ENCODE measurements at regions not wholly inside any gene's neighbourhood (a gene's known extent, or its start where the extent isn't known, plus 50 kb on each side); places are given as distances from the start of the nearest gene placed in this dataset.

DNA sequence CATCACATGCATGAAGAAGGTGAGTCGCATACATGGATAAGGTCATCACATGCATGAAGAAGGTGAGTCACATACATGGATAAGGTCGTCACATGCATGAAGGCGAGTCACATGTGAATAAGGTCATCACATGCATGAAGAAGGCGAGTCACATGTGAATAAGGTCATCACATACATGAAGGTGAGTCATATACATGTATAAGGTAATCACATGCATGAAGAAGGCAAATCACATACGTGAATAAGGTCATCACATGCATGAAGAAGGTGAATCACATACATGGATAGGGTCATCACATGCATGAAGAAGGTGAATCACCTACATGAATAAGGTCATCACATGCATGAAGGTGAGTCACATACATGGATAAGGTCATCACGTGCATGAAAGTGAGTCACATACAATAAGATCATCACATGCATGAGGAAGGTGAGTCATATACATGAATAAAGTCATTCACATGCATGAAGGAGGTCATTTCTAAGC is 105.1 kb upstream of the SDK2 start:
- 68 to 80% methylated on average over 6 of the region's 6 CpGs for WGBS, 2 donors (ENCODE audit: low coverage in 1 of 2)
- in situ Hi-C loops (cut with MboI; ENCODE audit: low pct_ligation_motif_present in 1 of 4, low pct_unique_long_range_greater_than_20kb in 1 of 4, low sequenced_read_pairs in 3 of 4) (no loop called here), intact Hi-C loops (cut with DNase I; ENCODE audit: low total_unique reads) (no loop called here)
- no peak overlapping the region for H3K4me3 ChIP-seq
- no peak overlapping the region for H3K27ac ChIP-seq
- H3K4me1 ChIP-seq, result no peaks in the 10 kb centered on the region
- H3K27me3 ChIP-seq, result peaks cover 9% of the 10 kb centered on the region
- TF ChIP-seq POLR2AphosphoS5 (IDR thresholded peaks at IDR 0.05) (no peak), CTCF (IDR thresholded peaks at IDR 0.05) (no peak), POLR2A (IDR thresholded peaks at IDR 0.05) (no peak), EP300 (IDR thresholded peaks at IDR 0.05; ENCODE audit: low read depth) (no peak)
- no peak for DNase-seq
- no peaks in the 10 kb centered on the region for H3K9me3 ChIP-seq
- H3K36me3 ChIP-seq, result no peaks in the 10 kb centered on the region

- H3K36me3 ChIP-seq, result no peaks in the 10 kb centered on the region
- TF ChIP-seq POLR2AphosphoS5 (IDR thresholded peaks at IDR 0.05) (no peak), POLR2A (IDR thresholded peaks at IDR 0.05) (no peak), CTCF (IDR thresholded peaks at IDR 0.05) (no peak), EP300 (IDR thresholded peaks at IDR 0.05; ENCODE audit: low read depth) (no peak)
- no peaks in the 10 kb centered on the region for H3K4me1 ChIP-seq
- no peak overlapping the region for H3K27ac ChIP-seq
- 77 to 78% methylated on average over 7 to 16 of the region's 16 CpGs for WGBS, 2 donors (ENCODE audit: low coverage in 1 of 2)
- no peaks in the 10 kb centered on the region for H3K9me3 ChIP-seq
- no peak overlapping the region for H3K4me3 ChIP-seq
- in situ Hi-C loops (cut with MboI; ENCODE audit: low pct_ligation_motif_present in 1 of 4, low pct_unique_long_range_greater_than_20kb in 1 of 4, low sequenced_read_pairs in 3 of 4) (no loop called here), intact Hi-C loops (cut with DNase I; ENCODE audit: low total_unique reads) (no loop called here)
- DNase-seq, result no peak
- H3K27me3 ChIP-seq, result peaks cover 9% of the 10 kb centered on the region
These were observed 105.8 kb upstream of the SDK2 start for GRCh38 chr17:73749928-73750605.

DNA sequence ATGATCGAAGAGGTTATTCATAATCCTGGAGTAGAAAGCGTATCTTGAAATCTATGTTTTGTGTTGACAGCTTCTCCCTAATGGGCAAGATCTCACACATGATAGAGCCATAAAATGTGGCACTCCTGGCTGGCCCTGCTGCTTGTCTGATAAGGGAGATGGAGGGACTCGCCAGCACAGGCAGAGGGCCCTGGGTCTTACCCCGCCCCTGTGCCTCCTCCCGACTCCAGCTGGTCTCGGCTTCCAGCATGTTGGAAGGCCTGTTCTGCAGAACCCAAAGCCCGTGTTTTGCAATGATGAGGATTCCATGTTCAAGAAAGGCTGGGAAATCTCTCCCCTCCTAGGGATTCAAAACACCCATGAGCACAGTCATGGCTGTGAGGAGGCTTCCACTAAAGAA is 106.7 kb upstream of the SDK2 start:
- intact Hi-C loops (cut with DNase I; ENCODE audit: low total_unique reads) (no loop called here), in situ Hi-C loops (cut with MboI; ENCODE audit: low pct_ligation_motif_present in 1 of 4, low pct_unique_long_range_greater_than_20kb in 1 of 4, low sequenced_read_pairs in 3 of 4) (no loop called here)
- 44 to 63% methylated on average over 2 to 6 of the region's 7 CpGs for WGBS, 2 donors (ENCODE audit: low coverage in 1 of 2)
- TF ChIP-seq EP300 (IDR thresholded peaks at IDR 0.05; ENCODE audit: low read depth), result no peak
- no peak for TF ChIP-seq POLR2A (IDR thresholded peaks at IDR 0.05)
- no peak for TF ChIP-seq POLR2AphosphoS5 (IDR thresholded peaks at IDR 0.05)
- no peak for TF ChIP-seq CTCF (IDR thresholded peaks at IDR 0.05)
- Histone ChIP-seq H3K9me3 (no peaks in the 10 kb centered on the region), H3K27ac (no peak overlapping the region), H3K4me1 (no peaks in the 10 kb centered on the region), H3K4me3 (no peak overlapping the region), H3K36me3 (no peaks in the 10 kb centered on the region), H3K27me3 (peaks cover 9% of the 10 kb centered on the region)
- DNase-seq, result peak; percentile 30

DNA sequence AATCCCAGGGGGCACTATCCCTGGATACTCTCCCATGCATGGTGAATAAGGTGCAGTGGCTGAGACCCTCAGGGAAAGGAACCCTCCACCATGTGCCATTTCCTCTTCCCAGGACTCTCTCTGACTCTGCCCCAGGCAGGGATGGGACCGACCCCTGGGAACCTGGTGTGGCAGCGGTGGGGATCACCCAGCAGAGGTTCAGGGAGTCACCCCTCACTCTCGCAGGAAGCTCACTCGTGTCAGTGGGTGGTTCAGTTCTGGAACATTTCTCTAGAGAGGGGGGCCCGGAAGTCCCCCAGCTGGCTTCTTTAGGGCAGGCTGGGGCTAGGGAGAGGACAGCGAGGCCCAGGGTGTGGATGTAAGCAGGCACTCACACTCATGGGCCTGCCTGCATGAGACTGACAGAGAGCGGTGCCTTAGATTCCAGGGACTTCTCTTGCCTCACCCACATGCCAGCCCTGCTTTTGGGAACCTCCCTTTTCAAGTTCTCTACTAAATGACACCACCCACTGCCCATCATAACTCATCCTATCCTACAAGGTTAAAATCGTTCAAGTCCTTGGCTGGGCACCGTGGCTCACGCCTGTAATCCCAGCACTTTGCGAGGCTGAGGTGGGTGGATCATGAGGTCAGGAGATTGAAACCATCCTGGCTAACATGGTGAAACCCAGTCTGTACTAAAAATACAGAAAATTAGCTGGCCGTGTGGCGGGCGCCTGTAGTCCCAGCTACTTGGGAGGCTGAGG is 109.7 kb upstream of the SDK2 start:
- no peak for TF ChIP-seq EP300 (IDR thresholded peaks at IDR 0.05; ENCODE audit: low read depth)
- no peak for TF ChIP-seq CTCF (IDR thresholded peaks at IDR 0.05)
- TF ChIP-seq POLR2A (IDR thresholded peaks at IDR 0.05), result no peak
- TF ChIP-seq POLR2AphosphoS5 (IDR thresholded peaks at IDR 0.05), result no peak
- WGBS, 2 donors (ENCODE audit: low coverage in 1 of 2), result 82 to 94% methylated on average over 4 to 14 of the region's 14 CpGs

More for the DNA sequence above, 109.7 kb upstream of the SDK2 start:
- Histone ChIP-seq H3K9me3 (no peaks in the 10 kb centered on the region), H3K27me3 (no peaks in the 10 kb centered on the region), H3K4me3 (no peak overlapping the region), H3K4me1 (no peaks in the 10 kb centered on the region), H3K27ac (no peak overlapping the region), H3K36me3 (no peaks in the 10 kb centered on the region)
- intact Hi-C loops (cut with DNase I; ENCODE audit: low total_unique reads) (no loop called here), in situ Hi-C loops (cut with MboI; ENCODE audit: low pct_ligation_motif_present in 1 of 4, low pct_unique_long_range_greater_than_20kb in 1 of 4, low sequenced_read_pairs in 3 of 4) (no loop called here)
- DNase-seq, result no peak

All from transverse colon (tissue), 4 donors.